Fibroblast of lung (primary cell): ENCODE measurements at regions not wholly inside any gene's neighbourhood (a gene's known extent, or its start where the extent isn't known, plus 50 kb on each side); places are given as distances from the start of the nearest gene placed in this dataset.

Experiments
- DNase-seq, 2 donors: peaks; one replicate each; pipeline versions ENCODE4 v3.0.0 to v3.0.0-alpha.2; 2010; ENCODE audit warnings: low read depth in 2 of 2
- H2AFZ ChIP-seq: 2 replicates; pipeline ENCODE4 v1.5.1; 2012; ENCODE audit warnings: low read length, control low read depth, inconsistent platforms
- H3K27ac ChIP-seq: 2 replicates; pipeline ENCODE4 v1.5.1; 2011; ENCODE audit warnings: low read length, control low read depth; ENCODE audit not compliant: insufficient read depth
- H3K27me3 ChIP-seq: 2 replicates; pipeline ENCODE4 v1.5.1; 2011; ENCODE audit warnings: mild to moderate bottlenecking, low read length; ENCODE audit not compliant: control insufficient read depth, insufficient read depth
- H3K36me3 ChIP-seq: 2 replicates; pipeline ENCODE4 v1.5.1; 2011; ENCODE audit warnings: low read length; ENCODE audit not compliant: control insufficient read depth, insufficient read depth
- H3K4me1 ChIP-seq: 2 replicates; pipeline ENCODE4 v1.5.1; 2011; ENCODE audit warnings: low read length; ENCODE audit not compliant: control insufficient read depth, insufficient read depth; ENCODE audit errors: extremely low read depth
- H3K4me2 ChIP-seq: 2 replicates; pipeline ENCODE4 v1.5.1; 2011; ENCODE audit warnings: low read length, control low read depth; ENCODE audit not compliant: insufficient read depth; ENCODE audit errors: extremely low read depth
- H3K4me3 ChIP-seq, 4 experiments: fragments of 200-600 bp in 1 of 4; sonication (generic) in 1 of 4; replicated peaks in 1 of 4; 2 replicates each; pipeline ENCODE4 v1.5.1; 2011 to 2016; ENCODE audit warnings: low read length in 4 of 4, low read depth in 3 of 4, mild to moderate bottlenecking in 3 of 4, control low read depth in 2 of 4, inconsistent platforms in 1 of 4, mixed read lengths in 1 of 4; ENCODE audit not compliant: insufficient read depth in 1 of 4; ENCODE audit errors: control extremely low read depth in 1 of 4
- H3K79me2 ChIP-seq: 2 replicates; pipeline ENCODE4 v1.5.1; 2012; ENCODE audit warnings: mild to moderate bottlenecking, low read length, inconsistent platforms; ENCODE audit not compliant: control insufficient read depth, insufficient read depth
- H3K9ac ChIP-seq: 2 replicates; pipeline ENCODE4 v1.5.1; 2011; ENCODE audit warnings: mild to moderate bottlenecking, low read length, control low read depth; ENCODE audit not compliant: insufficient read depth
- H3K9me3 ChIP-seq: 2 replicates; pipeline ENCODE4 v1.5.1; 2012; ENCODE audit warnings: low read depth, low read length; ENCODE audit not compliant: control insufficient read depth, insufficient read depth
- H4K20me1 ChIP-seq: 2 replicates; pipeline ENCODE4 v1.5.1; 2011; ENCODE audit warnings: low read length; ENCODE audit not compliant: control insufficient read depth, insufficient read depth; ENCODE audit errors: extremely low read depth
- EZH2 ChIP-seq: IDR thresholded peaks from 2 replicates; pipeline ENCODE4 v1.5.1; 2012; ENCODE audit warnings: low read length, control low read depth, mild to moderate bottlenecking; ENCODE audit errors: missing control alignments
- TF ChIP-seq, protein P1 (sequence below), 2 donors: IDR thresholded peaks in 1 of 2; conservative IDR thresholded peaks in 1 of 2; 1 replicate in 1 of 2; 2 replicates in 1 of 2; pipeline ENCODE4 v1.5.1; 2011 to 2012; ENCODE audit warnings: low read length in 2 of 2, control low read depth in 1 of 2, inconsistent platforms in 1 of 2, low read depth in 1 of 2, mild to moderate bottlenecking in 1 of 2

DNA sequence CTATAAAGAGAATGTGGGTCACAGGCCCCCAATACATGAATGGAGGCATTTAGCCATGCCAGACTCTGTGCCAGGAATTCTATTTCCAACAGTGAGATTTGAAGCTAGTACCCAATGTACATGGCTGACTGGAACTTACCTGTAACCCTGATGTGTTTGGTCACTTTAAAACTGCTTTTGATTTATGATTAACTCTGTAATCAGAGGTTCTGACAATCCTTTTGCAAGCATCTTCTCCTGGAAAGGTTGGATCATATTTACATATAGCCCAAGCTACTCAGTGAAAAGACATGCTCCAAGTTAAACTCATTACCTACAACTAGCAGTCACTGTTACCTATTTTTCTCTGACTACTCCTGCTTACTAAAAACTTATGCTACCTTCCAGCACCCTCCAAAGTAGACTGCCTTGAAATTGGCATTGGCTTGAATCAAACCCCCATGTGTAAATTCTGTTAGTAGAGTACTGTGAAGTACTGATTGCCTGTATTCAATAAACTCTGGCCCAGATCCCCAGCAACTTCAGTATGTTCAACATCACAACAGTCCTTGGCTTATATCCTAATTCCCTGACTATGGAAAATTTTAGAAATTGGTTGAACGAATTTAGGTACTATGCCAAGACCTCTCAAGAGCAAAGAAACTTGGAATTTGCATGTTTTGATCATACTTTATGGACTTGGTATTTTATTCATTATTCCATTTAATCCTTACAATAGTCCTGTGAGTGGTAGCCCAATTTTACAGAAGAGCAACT, 665.6 kb upstream of the NECTIN3 start:
- Histone ChIP-seq H2AFZ (no peak overlapping the region), H3K9me3 (no peaks in the 10 kb centered on the region), H3K36me3 (no peaks in the 10 kb centered on the region), H3K4me3 (no peak overlapping the region), H4K20me1 (no peaks in the 10 kb centered on the region), H3K9ac (no peak overlapping the region), H3K4me1 (no peaks in the 10 kb centered on the region), H3K27me3 (no peaks in the 10 kb centered on the region), H3K27ac (no peak overlapping the region), H3K79me2 (no peaks in the 10 kb centered on the region), H3K4me2 (no peak overlapping the region)
- no peak for TF ChIP-seq EZH2
- TF ChIP-seq, protein P1, sequence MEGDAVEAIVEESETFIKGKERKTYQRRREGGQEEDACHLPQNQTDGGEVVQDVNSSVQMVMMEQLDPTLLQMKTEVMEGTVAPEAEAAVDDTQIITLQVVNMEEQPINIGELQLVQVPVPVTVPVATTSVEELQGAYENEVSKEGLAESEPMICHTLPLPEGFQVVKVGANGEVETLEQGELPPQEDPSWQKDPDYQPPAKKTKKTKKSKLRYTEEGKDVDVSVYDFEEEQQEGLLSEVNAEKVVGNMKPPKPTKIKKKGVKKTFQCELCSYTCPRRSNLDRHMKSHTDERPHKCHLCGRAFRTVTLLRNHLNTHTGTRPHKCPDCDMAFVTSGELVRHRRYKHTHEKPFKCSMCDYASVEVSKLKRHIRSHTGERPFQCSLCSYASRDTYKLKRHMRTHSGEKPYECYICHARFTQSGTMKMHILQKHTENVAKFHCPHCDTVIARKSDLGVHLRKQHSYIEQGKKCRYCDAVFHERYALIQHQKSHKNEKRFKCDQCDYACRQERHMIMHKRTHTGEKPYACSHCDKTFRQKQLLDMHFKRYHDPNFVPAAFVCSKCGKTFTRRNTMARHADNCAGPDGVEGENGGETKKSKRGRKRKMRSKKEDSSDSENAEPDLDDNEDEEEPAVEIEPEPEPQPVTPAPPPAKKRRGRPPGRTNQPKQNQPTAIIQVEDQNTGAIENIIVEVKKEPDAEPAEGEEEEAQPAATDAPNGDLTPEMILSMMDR (conservative IDR thresholded peaks at IDR 0.05 in 1 of 2, IDR thresholded peaks at IDR 0.05 in 1 of 2; ENCODE audit: low read depth in 1 of 2, low read length in 2 of 2), result no peak
- DNase-seq, result no peak

DNA sequence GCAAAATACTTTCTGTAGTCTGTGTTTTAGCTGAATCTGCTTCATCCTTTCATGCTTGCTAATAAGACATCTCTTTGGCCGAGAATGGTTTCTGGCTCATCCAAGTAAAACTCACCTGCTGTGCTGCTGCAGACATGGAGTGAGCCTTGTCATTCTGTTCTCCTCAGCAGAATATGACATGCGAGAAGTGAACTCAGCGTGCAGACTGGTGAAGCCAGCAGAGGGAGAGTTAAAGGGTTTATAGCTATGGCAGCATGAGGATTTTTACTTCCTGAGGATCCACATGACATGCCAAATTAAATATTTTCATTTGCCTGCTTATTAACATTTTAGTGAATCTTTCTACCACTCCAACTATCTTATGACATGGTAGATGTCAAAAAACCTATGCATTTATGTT, 658.4 kb upstream of the NECTIN3 start:
- Histone ChIP-seq H3K79me2 (no peaks in the 10 kb centered on the region), H3K4me1 (peaks cover 13% of the 10 kb centered on the region), H3K9me3 (no peaks in the 10 kb centered on the region), H3K27me3 (no peaks in the 10 kb centered on the region), H2AFZ (peak overlapping the region; percentile 60), H3K9ac (no peak overlapping the region), H4K20me1 (no peaks in the 10 kb centered on the region), H3K36me3 (no peaks in the 10 kb centered on the region), H3K4me2 (no peak overlapping the region), H3K27ac (peak overlapping the region; percentile 66), H3K4me3 (no peak overlapping the region)
- DNase-seq, result peak in 1 of 2 donors; percentile 3
- TF ChIP-seq EZH2, result no peak
- TF ChIP-seq, protein P1 (conservative IDR thresholded peaks at IDR 0.05 in 1 of 2, IDR thresholded peaks at IDR 0.05 in 1 of 2; ENCODE audit: low read depth in 1 of 2, low read length in 2 of 2), result no peak

DNA sequence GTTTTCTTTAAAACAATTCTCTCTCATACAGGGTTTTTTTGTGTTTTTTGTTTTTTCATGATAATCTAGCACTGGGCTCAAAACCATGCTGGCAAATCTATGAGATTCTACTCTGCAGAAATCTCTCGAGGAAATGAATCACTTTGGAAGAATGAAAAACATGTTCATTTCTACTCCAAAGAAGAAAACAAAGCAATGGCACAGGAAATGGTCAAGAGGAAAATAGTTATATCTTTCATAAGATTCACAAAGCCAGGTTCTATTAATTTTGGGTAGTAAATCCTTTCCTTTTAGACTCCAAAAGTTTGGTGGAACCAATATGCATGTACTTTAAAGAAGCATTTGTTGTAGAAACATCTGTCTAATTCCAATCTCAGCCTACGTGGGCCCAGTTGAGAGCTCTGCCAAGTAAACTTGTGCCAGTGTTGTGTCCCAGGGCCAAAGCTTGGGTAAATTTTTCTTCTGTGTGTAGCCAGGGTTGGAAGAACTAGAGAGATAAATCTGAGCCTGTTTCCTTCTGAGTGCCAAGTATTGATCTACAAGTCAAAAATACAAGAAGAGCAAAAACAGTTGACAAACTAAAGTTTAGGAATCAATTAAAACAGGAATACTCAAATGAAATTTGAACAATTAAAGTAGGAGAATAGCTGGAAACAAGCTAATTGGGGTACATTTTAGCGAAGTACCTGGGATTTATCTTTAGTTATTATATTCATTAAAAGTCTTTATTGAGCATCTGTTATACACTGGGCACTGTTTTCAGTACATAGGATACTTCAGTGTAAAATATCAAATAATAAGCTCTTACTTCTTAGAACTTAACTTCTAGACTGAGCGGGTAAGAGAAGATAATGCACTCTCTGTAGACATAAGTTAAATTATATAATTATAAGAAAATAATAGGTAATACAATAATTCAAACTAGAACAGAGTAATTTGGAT, 657.5 kb upstream of the NECTIN3 start:
- Histone ChIP-seq H3K27ac (peak overlapping the region; percentile 91), H3K79me2 (no peaks in the 10 kb centered on the region), H3K4me2 (peak overlapping the region; percentile 49), H2AFZ (peak overlapping the region; percentile 76), H3K36me3 (no peaks in the 10 kb centered on the region), H3K9me3 (no peaks in the 10 kb centered on the region), H3K4me1 (peaks cover 14% of the 10 kb centered on the region), H4K20me1 (no peaks in the 10 kb centered on the region), H3K4me3 (no peak overlapping the region), H3K9ac (no peak overlapping the region), H3K27me3 (no peaks in the 10 kb centered on the region)
- DNase-seq, result peak; percentile 77 to 85
- TF ChIP-seq, protein P1 (conservative IDR thresholded peaks at IDR 0.05 in 1 of 2, IDR thresholded peaks at IDR 0.05 in 1 of 2; ENCODE audit: low read depth in 1 of 2, low read length in 2 of 2), result no peak
- no peak for TF ChIP-seq EZH2
